Keratinocyte (primary cell): ENCODE measurements at regions not wholly inside any gene's neighbourhood (a gene's known extent, or its start where the extent isn't known, plus 50 kb on each side); places are given as distances from the start of the nearest gene placed in this dataset.

ENCODE experiments used
- DNase-seq: peaks from one replicate; pipeline ENCODE4 v3.0.0-alpha.2; 2011; ENCODE audit warnings: low read depth, missing footprints, low spot score
- FAIRE-seq: peaks from 2 replicates; lab custom pipeline; 2011; peaks lifted over from hg19 to GRCh38; lab: Jason Lieb, UNC
- H2AFZ ChIP-seq: 2 replicates; pipeline ENCODE4 v1.6.0; 2012; ENCODE audit warnings: low read length, control low read depth, inconsistent platforms; ENCODE audit not compliant: control insufficient read depth
- H3K27ac ChIP-seq: 2 replicates; pipeline ENCODE4 v1.5.1; 2011; ENCODE audit warnings: low read length; ENCODE audit not compliant: control insufficient read depth, insufficient read depth
- H3K27me3 ChIP-seq: 3 replicates; pipeline ENCODE4 v1.6.0; 2011; ENCODE audit warnings: low read length; ENCODE audit not compliant: control insufficient read depth, insufficient read depth; ENCODE audit errors: extremely low read depth
- H3K36me3 ChIP-seq, 2 experiments: 2 replicates in 1 of 2; 3 replicates in 1 of 2; pipeline ENCODE4 v1.5.1; 2011; ENCODE audit warnings: low read length in 2 of 2, mild to moderate bottlenecking in 1 of 2; ENCODE audit not compliant: control insufficient read depth in 2 of 2, insufficient read depth in 2 of 2; ENCODE audit errors: extremely low read depth in 1 of 2
- H3K4me1 ChIP-seq: 3 replicates; pipeline ENCODE4 v1.5.1; 2011; ENCODE audit warnings: low read length; ENCODE audit not compliant: control insufficient read depth, insufficient read depth; ENCODE audit errors: extremely low read depth
- H3K4me2 ChIP-seq: 3 replicates; pipeline ENCODE4 v1.6.0; 2011; ENCODE audit warnings: low read depth, low read length; ENCODE audit not compliant: control insufficient read depth, insufficient read depth; ENCODE audit errors: extremely low read depth
- H3K4me3 ChIP-seq, 3 experiments: fragments of 200-600 bp in 1 of 3; sonication (generic) in 1 of 3; 2 replicates in 2 of 3; 3 replicates in 1 of 3; pipeline ENCODE4 v1.5.1; 2011 to 2016; ENCODE audit warnings: low read length in 3 of 3, mild to moderate bottlenecking in 3 of 3, control low read depth in 2 of 3, inconsistent platforms in 1 of 3, low read depth in 1 of 3, mixed read lengths in 1 of 3, mixed run types in 1 of 3, moderate library complexity in 1 of 3; ENCODE audit not compliant: control insufficient read depth in 2 of 3, insufficient read depth in 2 of 3; ENCODE audit errors: extremely low read depth in 1 of 3
- H3K79me2 ChIP-seq: 2 replicates; pipeline ENCODE4 v1.6.0; 2012; ENCODE audit warnings: low read length; ENCODE audit not compliant: control insufficient read depth, insufficient read depth
- H3K9ac ChIP-seq: 3 replicates; pipeline ENCODE4 v1.6.0; 2011; ENCODE audit warnings: low read length; ENCODE audit not compliant: control insufficient read depth, insufficient read depth; ENCODE audit errors: extremely low read depth
- H3K9me1 ChIP-seq: 3 replicates; pipeline ENCODE4 v1.6.0; 2011; ENCODE audit warnings: low read length; ENCODE audit not compliant: control insufficient read depth, insufficient read depth; ENCODE audit errors: extremely low read depth
- H3K9me3 ChIP-seq: 2 replicates; pipeline ENCODE4 v1.5.1; 2012; ENCODE audit warnings: low read depth, low read length; ENCODE audit not compliant: control insufficient read depth
- H4K20me1 ChIP-seq: 3 replicates; pipeline ENCODE4 v1.6.0; 2011; ENCODE audit warnings: low read length; ENCODE audit not compliant: control insufficient read depth, insufficient read depth; ENCODE audit errors: extremely low read depth
- CTCF ChIP-seq, 3 experiments: IDR thresholded peaks in 1 of 3; conservative IDR thresholded peaks in 1 of 3; optimal IDR thresholded peaks in 1 of 3; 2 replicates in 2 of 3; 3 replicates in 1 of 3; pipeline versions ENCODE3 to v1.5.1; 2011; ENCODE audit warnings: low read length in 3 of 3, mild to moderate bottlenecking in 3 of 3, moderate library complexity in 2 of 3, control low read depth in 1 of 3, inconsistent platforms in 1 of 3; ENCODE audit not compliant: insufficient read depth in 2 of 3; ENCODE audit errors: extremely low read depth in 1 of 3
- EZH2 ChIP-seq: IDR thresholded peaks from one replicate; pipeline ENCODE4 v1.6.1; 2012; ENCODE audit warnings: inconsistent platforms, mild to moderate bottlenecking, low read length, moderate library complexity
- dilution Hi-C: fragments of 300-500 bp; cut with MboI; formaldehyde crosslinking; loops from one replicate; pipeline ENCODE4 v1.7.0; 2020; ENCODE audit warnings: low sequenced_read_pairs; ENCODE audit not compliant: extremely low pct_ligation_motif_present

- Histone ChIP-seq H3K27ac (no peak overlapping the region), H3K9me3 (no peaks in the 10 kb centered on the region), H3K79me2 (no peaks in the 10 kb centered on the region), H4K20me1 (no peaks in the 10 kb centered on the region), H3K4me1 (no peaks in the 10 kb centered on the region), H2AFZ (no peak overlapping the region), H3K4me2 (no peak overlapping the region), H3K9ac (no peak overlapping the region), H3K36me3 (no peaks in the 10 kb centered on the region), H3K9me1 (no peaks in the 10 kb centered on the region), H3K4me3 (no peak overlapping the region), H3K27me3 (no peaks in the 10 kb centered on the region)
- dilution Hi-C loops: no loop called here
- FAIRE-seq: no peak
- TF ChIP-seq CTCF (optimal IDR thresholded peaks at IDR 0.05 in 1 of 3, IDR thresholded peaks at IDR 0.05 in 1 of 3, conservative IDR thresholded peaks at IDR 0.05 in 1 of 3; ENCODE audit: extremely low read depth in 1 of 3, insufficient read depth in 2 of 3, low read length in 3 of 3) (no peak), EZH2 (no peak)
- DNase-seq: no peak
Observed at GRCh38 chr3:14057701-14058100, 67.0 kb downstream of the CHCHD4 start.

- Histone ChIP-seq H3K4me1 (peaks cover 18% of the 10 kb centered on the region), H3K27me3 (no peaks in the 10 kb centered on the region), H3K4me2 (peak overlapping the region; percentile 22), H3K9ac (no peak overlapping the region), H3K79me2 (no peaks in the 10 kb centered on the region), H3K36me3 (no peaks in the 10 kb centered on the region), H3K9me3 (no peaks in the 10 kb centered on the region), H2AFZ (no peak overlapping the region), H3K27ac (no peak overlapping the region), H4K20me1 (no peaks in the 10 kb centered on the region), H3K4me3 (no peak overlapping the region), H3K9me1 (no peaks in the 10 kb centered on the region)
- peak; percentile 30 for DNase-seq
- TF ChIP-seq EZH2: no peak
- TF ChIP-seq CTCF (optimal IDR thresholded peaks at IDR 0.05 in 1 of 3, IDR thresholded peaks at IDR 0.05 in 1 of 3, conservative IDR thresholded peaks at IDR 0.05 in 1 of 3; ENCODE audit: extremely low read depth in 1 of 3, insufficient read depth in 2 of 3, low read length in 3 of 3): no peak
- dilution Hi-C loops: no loop called here
- peak; percentile 68 for FAIRE-seq
Observed at GRCh38 chr3:14047841-14048240, 76.8 kb downstream of the CHCHD4 start.
